ENCODE measurements at regions not wholly inside any gene's neighbourhood (a gene's known extent, or its start where the extent isn't known, plus 50 kb on each side); places are given as distances from the start of the nearest gene placed in this dataset.

DNA sequence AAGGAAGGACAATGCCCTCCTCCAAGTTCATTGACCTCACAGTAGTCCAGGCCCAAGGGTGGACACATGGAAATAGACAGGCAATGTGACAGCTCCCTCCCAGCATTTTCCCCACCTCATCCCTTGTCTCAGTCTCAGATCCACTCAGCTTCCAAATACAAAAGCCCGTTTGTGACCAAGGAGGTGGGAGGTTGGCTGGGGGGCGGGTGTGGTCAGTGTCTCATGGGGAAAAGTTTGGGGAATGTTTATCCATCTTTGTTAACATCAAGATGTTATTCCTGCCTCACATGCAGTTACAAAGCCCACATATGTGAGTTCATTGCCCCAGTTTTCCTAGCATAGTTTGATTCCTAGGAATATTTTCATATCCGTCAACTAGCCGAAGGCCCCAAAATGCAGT, 338.5 kb upstream of the PPP2R3A start:
- Histone ChIP-seq H3K27ac (ENCODE audit: insufficient read depth, low read length) (no peak overlapping the region), H3K14ac (replicated peaks; ENCODE audit: low read depth, low read length) (no peak overlapping the region), H3K4ac (ENCODE audit: low read depth, low read length) (no peak overlapping the region), H3K4me1 (ENCODE audit: control insufficient read depth, insufficient read depth, low read length) (no peaks in the 10 kb centered on the region), H2BK15ac (ENCODE audit: low read depth, low read length) (no peak overlapping the region), H3K4me3 (ENCODE audit: insufficient read depth, low read depth, low read length) (no peak overlapping the region), H2BK20ac (ENCODE audit: low read depth, low read length) (no peak overlapping the region), H3K56ac (ENCODE audit: extremely low read depth, insufficient read depth, low read length) (no peak overlapping the region), H4K8ac (ENCODE audit: low read depth in 2 of 2, low read length in 2 of 2) (no peak overlapping the region), H3K9ac (ENCODE audit: low read depth, low read length) (no peak overlapping the region), H2AK5ac (ENCODE audit: low read depth, low read length) (no peak overlapping the region), H2AFZ (replicated peaks; ENCODE audit: low read length, poor library complexity) (no peak overlapping the region), H3K9me1 (ENCODE audit: insufficient read depth, low read length) (no peaks in the 10 kb centered on the region), H4K5ac (ENCODE audit: low read depth, low read length) (no peak overlapping the region), H2BK5ac (ENCODE audit: low read depth, low read length, poor library complexity, severe bottlenecking) (no peak overlapping the region), H2AK9ac (replicated peaks; ENCODE audit: low read depth, low read length, poor library complexity) (no peak overlapping the region), H4K20me1 (ENCODE audit: insufficient read depth, low read length) (no peaks in the 10 kb centered on the region), H3K23ac (ENCODE audit: low read depth, low read length) (no peak overlapping the region), H3K9me3 (ENCODE audit: control insufficient read depth, insufficient read depth, low read length) (no peaks in the 10 kb centered on the region), H2BK120ac (ENCODE audit: low read depth, low read length) (no peak overlapping the region), H3K4me2 (ENCODE audit: low read depth, low read length) (no peak overlapping the region), H3K36me3 (ENCODE audit: control insufficient read depth, insufficient read depth, low read length) (no peaks in the 10 kb centered on the region), H3K18ac (ENCODE audit: low read depth, low read length) (no peak overlapping the region), H3K27me3 (ENCODE audit: control insufficient read depth, insufficient read depth, low read length) (no peaks in the 10 kb centered on the region), H4K91ac (ENCODE audit: insufficient read depth, low read depth, low read length) (no peak overlapping the region), H3K79me1 (ENCODE audit: low read depth in 1 of 2, low read length in 2 of 2) (no peaks in the 10 kb centered on the region)
- in situ Hi-C loops (cut with MboI; ENCODE audit: low sequenced_read_pairs) (no loop called here), intact Hi-C loops (cut with micrococcal nuclease) (no loop called here), dilution Hi-C loops (cut with HindIII; ENCODE audit: low sequenced_read_pairs, unreplicated experiment) (no loop called here)
- ATAC-seq (ENCODE audit: low read depth) (no peak), DNase-seq (no peak)
- TF ChIP-seq BHLHE40 (IDR thresholded peaks at IDR 0.05; ENCODE audit: low read depth, low read length) (no peak), RCOR1 (IDR thresholded peaks at IDR 0.05; ENCODE audit: insufficient replicate concordance, low read length) (no peak), SMC3 (IDR thresholded peaks at IDR 0.05; ENCODE audit: low read depth, low read length) (no peak), NFE2L2 (IDR thresholded peaks at IDR 0.05; ENCODE audit: low read depth, low read length) (no peak), MAFK (IDR thresholded peaks at IDR 0.05; ENCODE audit: low read depth, low read length) (no peak), POLR2A (IDR thresholded peaks at IDR 0.05; ENCODE audit: low read depth, low read length) (no peak)
- 93% methylated on average over 2 of the region's 4 CpGs; no CpG with 5 or more reads in 1 of the 2 experiments for WGBS, 2 experiments (ENCODE audit: extremely low coverage in 2 of 2, insufficient read length in 1 of 2)
- POLR2A ChIA-PET (ENCODE audit: unreplicated experiment): no interaction called here
- CTCF ChIA-PET: no interaction called here
- no TSS peak for BruUV-seq (replicated peaks)
